Transverse colon (tissue), 4 donors: ENCODE measurements at regions not wholly inside any gene's neighbourhood (a gene's known extent, or its start where the extent isn't known, plus 50 kb on each side); places are given as distances from the start of the nearest gene placed in this dataset.

Experiments
- CTCF ChIP-seq, 5 experiments: fragments of 200-600 bp in 3 of 5; fragments of 450-650 bp in 2 of 5; sonication (generic) in 3 of 5; IDR thresholded peaks; 1 replicate in 2 of 5; 2 replicates in 3 of 5; pipeline ENCODE4 v1.5.1; 2016 to 2017; ENCODE audit warnings: antibody characterized with exemption in 5 of 5, inconsistent platforms in 3 of 5, mild to moderate bottlenecking in 2 of 5, moderate library complexity in 1 of 5
- EP300 ChIP-seq: sonication (generic); formaldehyde crosslinking; IDR thresholded peaks from one replicate; pipeline ENCODE4 v1.6.1; 2017; ENCODE audit warnings: antibody characterized with exemption, low read depth
- POLR2A ChIP-seq: fragments of 450-650 bp; IDR thresholded peaks from one replicate; pipeline ENCODE4 v1.6.1; 2016; ENCODE audit warnings: antibody characterized with exemption, mild to moderate bottlenecking, moderate library complexity
- POLR2AphosphoS5 ChIP-seq, 3 donors: sonication (generic); formaldehyde crosslinking; IDR thresholded peaks; one replicate each; pipeline ENCODE4 v1.6.1; 2016; ENCODE audit warnings: antibody characterized with exemption in 3 of 3

- TF ChIP-seq CTCF (IDR thresholded peaks at IDR 0.05) (no peak), POLR2A (no peak), EP300 (no peak), POLR2AphosphoS5 (IDR thresholded peaks at IDR 0.05) (no peak)
Observed at GRCh38 chr14:97274626-97275025, 477.4 kb downstream of the VRK1 start.
